NCI-H128 (cell line): ENCODE measurements at regions not wholly inside any gene's neighbourhood (a gene's known extent, or its start where the extent isn't known, plus 50 kb on each side); places are given as distances from the start of the nearest gene placed in this dataset.

Source experiments
- DNase-seq: peaks from one replicate; lab custom pipeline; 2025; ENCODE audit not compliant: unreplicated experiment; lab: John Stamatoyannopoulos, UW

DNA sequence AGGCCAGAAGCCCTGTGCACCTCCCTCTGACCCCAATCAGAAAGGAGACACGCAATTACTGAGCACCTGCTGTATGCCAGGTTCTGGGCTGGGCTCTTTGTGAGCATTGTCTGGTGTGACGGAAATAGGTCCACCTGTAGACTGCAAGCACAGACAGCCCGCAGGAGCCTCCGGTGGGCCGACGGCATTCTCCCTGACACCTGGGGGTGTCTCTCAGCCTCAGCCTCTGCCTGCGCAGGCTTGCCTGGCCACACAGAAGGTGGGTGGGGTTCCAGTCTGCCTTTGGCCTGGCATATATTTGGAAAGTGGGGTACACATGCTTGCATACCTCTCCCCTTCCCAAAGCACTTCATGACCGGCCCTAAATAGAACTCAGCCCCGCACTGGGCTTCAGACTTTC lies 129.3 kb downstream of the BUD13 start:
- no peak for DNase-seq

- DNase-seq: no peak
These were observed 129.9 kb downstream of the BUD13 start for GRCh38 chr11:116642902-116643301.

DNA sequence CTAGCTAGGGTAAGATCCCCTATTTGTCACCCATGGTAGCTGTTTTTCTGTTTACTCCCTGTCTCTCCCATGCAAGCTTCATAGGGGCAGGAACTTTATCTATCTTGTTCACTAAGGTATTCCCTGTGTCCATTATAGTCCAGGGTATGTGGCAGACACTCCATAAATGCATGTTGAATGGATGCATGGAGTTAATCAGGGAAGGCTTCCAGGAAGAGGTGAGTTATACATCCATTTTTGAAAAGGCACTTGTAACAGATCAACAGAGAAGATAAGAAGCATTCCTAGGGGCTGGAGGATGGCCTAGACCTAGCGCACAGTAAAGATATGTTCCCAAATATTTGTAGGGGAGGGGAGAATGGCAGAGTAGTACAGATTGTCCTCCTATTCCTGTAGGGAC lies 130.3 kb downstream of the BUD13 start:
- no peak for DNase-seq

- DNase-seq: peak; percentile 54
These were observed 131.2 kb downstream of the BUD13 start for GRCh38 chr11:116641561-116642045.

DNA sequence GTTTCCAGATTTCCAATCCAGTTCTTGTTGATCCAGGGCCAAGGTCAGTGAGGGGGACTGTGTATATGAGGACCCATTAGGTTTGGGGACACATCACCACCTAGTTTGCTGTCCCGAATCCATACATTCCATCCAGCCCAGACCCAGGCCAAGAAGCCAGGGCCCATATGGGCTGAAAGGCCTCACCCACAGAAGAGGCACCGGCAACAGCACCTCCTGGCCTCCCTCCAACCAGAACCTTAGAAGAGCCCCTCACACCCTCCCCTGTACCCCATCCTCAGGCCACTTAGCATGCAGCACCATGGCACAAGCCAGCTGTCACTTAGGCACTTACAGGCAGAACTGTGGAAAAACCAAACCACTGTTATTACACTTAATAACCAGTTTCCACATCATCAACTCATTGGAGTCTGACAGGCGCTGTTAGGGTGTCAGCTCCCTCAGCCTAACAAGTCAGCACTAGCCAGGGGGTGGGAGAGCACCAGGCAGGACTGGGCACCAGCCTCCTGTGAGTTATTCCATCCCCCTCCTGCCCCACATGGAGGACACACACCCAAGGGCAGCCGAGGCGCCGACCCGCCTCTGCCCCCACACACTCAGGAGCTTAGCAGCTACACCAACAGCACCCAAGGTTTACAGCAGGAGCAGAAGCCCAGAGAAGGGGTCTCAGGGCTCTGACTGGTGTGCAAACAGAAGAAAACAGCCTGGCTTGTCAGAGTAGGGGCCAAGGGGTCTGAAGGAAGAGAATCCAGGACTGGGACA lies 132.0 kb downstream of the BUD13 start:
- no peak for DNase-seq

DNA sequence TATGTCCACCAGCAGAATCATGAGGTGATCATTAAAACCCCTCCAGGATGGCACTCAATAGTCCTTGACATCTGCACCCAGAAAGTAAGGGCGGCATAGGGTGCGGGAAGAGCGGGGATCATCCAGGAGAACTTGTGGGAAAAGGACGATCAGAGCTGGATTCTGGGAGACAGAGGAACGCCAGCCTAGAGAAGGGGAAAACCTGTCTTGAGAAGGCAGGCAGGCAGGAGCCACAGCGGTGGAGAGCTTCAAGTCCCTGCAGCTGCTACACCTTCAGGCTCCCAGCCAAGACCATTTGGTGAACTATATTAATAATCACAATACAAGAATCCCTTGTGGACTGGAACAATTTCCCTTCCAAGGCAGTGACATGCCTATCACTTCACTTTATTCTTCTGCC lies 134.3 kb downstream of the BUD13 start:
- no peak for DNase-seq

GRCh38 chr11:116637766-116638165 lies 135.0 kb downstream of the BUD13 start:
- no peak for DNase-seq

- DNase-seq: no peak
These were observed 136.4 kb downstream of the BUD13 start for GRCh38 chr11:116636341-116636929.

DNA sequence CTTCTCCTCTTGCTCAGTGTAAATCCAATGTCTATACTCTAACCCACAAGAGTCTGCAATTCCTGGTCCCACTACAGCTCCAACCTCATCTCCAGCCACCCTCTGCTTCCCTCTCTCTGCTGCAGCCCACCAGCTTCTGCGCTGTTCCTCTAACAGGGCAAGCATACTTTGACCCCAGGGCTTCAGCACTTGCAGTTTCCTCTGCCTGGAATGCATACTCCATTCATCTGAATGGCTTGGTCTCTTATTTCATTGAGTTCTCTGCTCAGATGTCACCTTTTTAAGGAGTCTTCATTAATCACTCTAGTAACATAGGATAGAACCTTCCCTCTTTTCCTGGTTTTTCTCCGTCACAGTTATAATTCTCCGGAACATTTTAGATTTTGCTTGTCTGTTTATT lies 141.6 kb downstream of the BUD13 start:
- no peak for DNase-seq

DNA sequence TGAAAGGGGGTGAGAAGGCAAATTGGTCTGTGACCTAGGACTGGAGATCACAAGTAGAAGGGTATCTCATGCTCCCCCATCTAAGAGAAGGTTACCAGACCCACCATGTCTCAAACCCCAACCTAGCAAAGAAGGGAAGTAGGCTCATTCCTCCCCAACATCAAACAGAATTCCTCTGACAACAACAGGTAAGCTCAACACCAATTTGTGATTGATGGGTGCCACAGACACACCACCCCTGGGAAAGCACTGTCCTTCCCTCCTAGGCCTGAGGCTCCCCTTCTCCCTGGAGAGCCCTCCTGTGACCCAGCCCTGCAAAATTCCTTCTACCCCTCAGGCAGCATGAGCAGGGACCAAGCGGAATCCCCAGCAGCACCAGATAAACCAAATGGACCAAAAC lies 154.3 kb downstream of the BUD13 start:
- DNase-seq: no peak

GRCh38 chr11:116615211-116615865 lies 157.4 kb downstream of the BUD13 start:
- no peak for DNase-seq

- no peak for DNase-seq
These were observed 158.2 kb downstream of the BUD13 start for GRCh38 chr11:116614306-116615210.

DNA sequence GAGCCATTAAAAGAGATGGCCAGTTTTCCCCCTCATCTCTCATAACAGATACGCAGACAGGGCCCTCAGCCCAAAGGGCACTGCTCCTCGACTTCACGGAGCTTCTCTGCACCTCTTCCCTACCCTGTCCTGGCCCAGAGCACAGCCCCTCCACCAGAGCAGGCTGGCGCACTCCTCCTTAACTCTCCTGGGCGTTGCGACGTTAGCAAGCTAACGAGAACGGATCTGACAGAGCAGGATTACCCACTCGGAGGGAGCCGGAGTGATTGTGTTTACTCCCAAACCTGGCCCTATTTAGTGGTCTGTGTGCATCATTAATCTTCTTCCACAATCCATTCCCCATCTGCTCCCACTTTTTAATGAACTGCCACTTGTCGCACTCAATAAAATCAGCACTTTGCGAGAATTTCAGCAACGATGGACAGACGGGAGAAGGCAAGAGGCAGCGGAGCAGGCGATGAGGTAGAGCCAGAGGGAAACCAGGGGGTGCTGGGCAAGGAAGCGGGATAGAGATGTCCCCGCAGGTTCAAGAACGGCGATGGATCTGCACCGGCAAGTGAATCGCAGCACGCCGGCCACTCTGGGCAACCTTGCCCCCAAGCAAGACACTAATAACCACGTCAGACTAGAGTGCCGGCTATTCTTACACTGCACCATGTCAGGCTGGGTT lies 159.4 kb downstream of the BUD13 start:
- DNase-seq: no peak

- DNase-seq: no peak
These were observed 160.7 kb downstream of the BUD13 start for GRCh38 chr11:116611998-116612620.

GRCh38 chr11:116610190-116610589 lies 162.6 kb downstream of the BUD13 start:
- DNase-seq: no peak

DNA sequence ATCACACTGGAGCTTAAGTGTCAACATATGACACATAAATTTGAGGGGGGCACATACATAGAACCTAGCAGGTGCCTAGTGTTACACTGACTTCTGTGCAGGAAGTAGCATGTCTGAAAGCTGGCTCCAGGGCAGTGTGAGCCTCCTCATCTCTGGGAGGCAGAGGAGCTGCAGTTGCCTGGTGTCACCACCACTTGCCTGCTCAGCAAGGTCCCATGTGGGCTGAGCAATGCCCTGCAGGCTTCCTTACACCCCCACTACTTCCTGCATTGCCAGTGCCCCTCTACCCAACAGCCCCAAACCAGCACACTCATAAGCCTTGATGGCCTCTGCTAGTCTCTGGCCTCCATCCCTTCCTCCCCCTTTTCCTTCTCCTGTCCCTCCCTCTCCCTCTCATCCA lies 165.8 kb downstream of the BUD13 start:
- no peak for DNase-seq

GRCh38 chr11:116605543-116606459 lies 167.0 kb downstream of the BUD13 start:
- DNase-seq: no peak

DNA sequence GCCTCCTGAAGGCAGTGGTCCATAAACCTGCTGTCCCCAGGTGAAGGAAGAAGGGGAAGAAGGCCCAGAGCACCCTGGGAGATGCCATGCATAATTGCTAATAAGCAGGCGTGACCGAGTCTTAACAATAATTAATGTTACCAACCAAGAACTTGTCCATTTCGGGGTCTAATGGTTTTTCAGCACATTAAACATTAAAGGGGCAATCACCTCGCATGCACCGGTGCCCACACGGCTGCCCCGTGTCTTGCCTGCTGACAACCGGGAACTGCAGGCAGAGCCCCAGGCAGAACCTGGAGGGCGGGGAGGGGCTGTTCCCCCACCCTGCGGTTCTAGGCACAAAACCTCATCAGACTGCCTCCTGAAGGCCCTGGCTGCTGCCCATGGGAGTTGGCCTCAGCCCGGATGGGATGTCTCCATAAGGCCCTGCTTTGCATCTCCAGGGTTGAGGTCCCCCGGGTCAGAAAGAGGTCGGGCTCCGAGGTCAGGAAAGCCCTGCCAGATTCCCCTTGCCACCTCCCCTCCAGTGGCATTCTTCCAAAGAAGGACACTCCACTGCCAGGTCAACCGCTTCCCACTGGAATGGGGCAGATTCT lies 169.0 kb downstream of the BUD13 start:
- DNase-seq: no peak

- DNase-seq: no peak
These were observed 170.2 kb downstream of the BUD13 start for GRCh38 chr11:116602637-116602942.
